WTC11 (cell line): ENCODE measurements at regions not wholly inside any gene's neighbourhood (a gene's known extent, or its start where the extent isn't known, plus 50 kb on each side); places are given as distances from the start of the nearest gene placed in this dataset.

ENCODE experiments used
- ATAC-seq: fragments of 200-7000 bp; cut with Tn5 transposase; 2 replicates; pipeline ENCODE4 v1.10.0; 2021; ENCODE audit warnings: mild to moderate bottlenecking, moderate library complexity
- CTCF ChIA-PET: fragments of 300-600 bp; sonication (Branson Sonifier 250); formaldehyde crosslinking; loops from one replicate; lab custom pipeline; 2021; ENCODE audit warnings: antibody characterized with exemption; lab: Charles Lee
- POLR2A ChIA-PET: fragments of 350-600 bp; sonication (Branson Sonifier 250); formaldehyde crosslinking; loops from one replicate; lab custom pipeline; 2021; ENCODE audit warnings: antibody characterized with exemption; lab: Charles Lee
- DNase-seq: peaks from one replicate; pipeline ENCODE4 v3.0.0; 2021; ENCODE audit warnings: low spot score
- H3K27ac Mint-ChIP-seq: 2 replicates; pipeline ENCODE4 v1.8.0; 2021; ENCODE audit warnings: mixed read lengths
- H3K27me3 Mint-ChIP-seq: 2 replicates; pipeline ENCODE4 v1.8.0; 2021; ENCODE audit warnings: low read depth, mild to moderate bottlenecking, moderate library complexity, mixed read lengths
- H3K36me3 Mint-ChIP-seq: 2 replicates; pipeline ENCODE4 v1.8.0; 2021; ENCODE audit warnings: mixed read lengths
- H3K4me1 Mint-ChIP-seq: 2 replicates; pipeline ENCODE4 v1.8.0; 2022; ENCODE audit warnings: mixed read lengths
- H3K4me3 Mint-ChIP-seq: 2 replicates; pipeline ENCODE4 v1.8.0; 2021; ENCODE audit warnings: mild to moderate bottlenecking, moderate library complexity, mixed read lengths
- H3K9me3 Mint-ChIP-seq: 2 replicates; pipeline ENCODE4 v1.8.0; 2021; ENCODE audit warnings: mixed read lengths
- AR ChIP-seq: fragments of 250-450 bp; sonication (Bioruptor Pico); IDR thresholded peaks from 2 replicates; pipeline ENCODE4 v1.9.0; 2021; ENCODE audit warnings: mild to moderate bottlenecking
- ATF2 ChIP-seq: sonication (generic); formaldehyde crosslinking; IDR thresholded peaks from 2 replicates; pipeline ENCODE4 v1.8.1; 2022; ENCODE audit warnings: low read depth, missing genetic modification reagents, borderline replicate concordance
- CBFB ChIP-seq: sonication (generic); formaldehyde crosslinking; IDR thresholded peaks from 2 replicates; pipeline ENCODE4 v1.8.1; 2022; ENCODE audit warnings: mild to moderate bottlenecking, low read depth, missing genetic modification reagents
- CTCF ChIP-seq: fragments of 200-600 bp; IDR thresholded peaks from 2 replicates; pipeline ENCODE4 v1.8.0; 2022; ENCODE audit warnings: antibody characterized with exemption
- EMX1 ChIP-seq: fragments of 250-450 bp; sonication (Bioruptor Pico); IDR thresholded peaks from 2 replicates; pipeline ENCODE4 v1.8.0; 2021; ENCODE audit warnings: mild to moderate bottlenecking
- FOXK1 ChIP-seq: sonication (generic); formaldehyde crosslinking; IDR thresholded peaks from 2 replicates; pipeline ENCODE4 v1.8.0; 2022; ENCODE audit warnings: mild to moderate bottlenecking, moderate library complexity, missing genetic modification reagents
- GABPB1 ChIP-seq: sonication (generic); formaldehyde crosslinking; IDR thresholded peaks from 2 replicates; pipeline ENCODE4 v1.8.1; 2023; ENCODE audit warnings: mild to moderate bottlenecking, missing genetic modification reagents
- GRHL2 ChIP-seq: fragments of 250-450 bp; sonication (Bioruptor Pico); IDR thresholded peaks from 2 replicates; pipeline ENCODE4 v1.8.0; 2022; ENCODE audit warnings: mild to moderate bottlenecking, moderate library complexity; ENCODE audit not compliant: insufficient replicate concordance, severe bottlenecking
- HMGXB4 ChIP-seq: sonication (generic); formaldehyde crosslinking; IDR thresholded peaks from 2 replicates; pipeline ENCODE4 v1.8.1; 2023; ENCODE audit warnings: mild to moderate bottlenecking, moderate library complexity, missing genetic modification reagents
- IRF1 ChIP-seq: sonication (generic); formaldehyde crosslinking; IDR thresholded peaks from 2 replicates; pipeline ENCODE4 v1.8.0; 2023; ENCODE audit warnings: missing genetic modification reagents
- NR2C2 ChIP-seq: sonication (generic); formaldehyde crosslinking; IDR thresholded peaks from 2 replicates; pipeline ENCODE4 v1.8.0; 2022; ENCODE audit warnings: mild to moderate bottlenecking, missing genetic modification reagents
- OVOL2 ChIP-seq: fragments of 250-450 bp; sonication (Bioruptor Pico); IDR thresholded peaks from 2 replicates; pipeline ENCODE4 v1.9.0; 2021; ENCODE audit warnings: mild to moderate bottlenecking, borderline replicate concordance
- SMAD3 ChIP-seq: sonication (generic); formaldehyde crosslinking; IDR thresholded peaks from 2 replicates; pipeline ENCODE4 v1.8.0; 2022; ENCODE audit warnings: missing genetic modification reagents, mild to moderate bottlenecking, borderline replicate concordance
- TCF7 ChIP-seq: sonication (generic); formaldehyde crosslinking; IDR thresholded peaks from 2 replicates; pipeline ENCODE4 v1.8.0; 2022; ENCODE audit warnings: mild to moderate bottlenecking, low read depth, missing genetic modification reagents, moderate library complexity
- ZBTB43 ChIP-seq: sonication (generic); formaldehyde crosslinking; IDR thresholded peaks from 2 replicates; pipeline ENCODE4 v1.8.1; 2023; ENCODE audit warnings: mild to moderate bottlenecking, missing genetic modification reagents
- ZNF138 ChIP-seq: sonication (generic); formaldehyde crosslinking; conservative IDR thresholded peaks from 2 replicates; pipeline ENCODE4 v1.8.1; 2022; ENCODE audit warnings: mild to moderate bottlenecking, moderate library complexity, missing genetic modification reagents
- ZNF263 ChIP-seq: sonication (generic); formaldehyde crosslinking; IDR thresholded peaks from 2 replicates; pipeline ENCODE4 v1.8.1; 2022; ENCODE audit warnings: low read depth, mild to moderate bottlenecking, moderate library complexity, missing genetic modification reagents
- ZNF423 ChIP-seq: fragments of 250-450 bp; sonication (Bioruptor Pico); IDR thresholded peaks from 2 replicates; pipeline ENCODE4 v2.1.2; 2022; ENCODE audit warnings: mild to moderate bottlenecking, moderate library complexity
- ZNF671 ChIP-seq: fragments of 250-450 bp; sonication (Bioruptor Pico); IDR thresholded peaks from 2 replicates; pipeline ENCODE4 v1.8.0; 2021; ENCODE audit warnings: mild to moderate bottlenecking
- ZSCAN18 ChIP-seq: fragments of 250-450 bp; sonication (Bioruptor Pico); IDR thresholded peaks from 2 replicates; pipeline ENCODE4 v2.1.2; 2022; ENCODE audit warnings: mild to moderate bottlenecking, moderate library complexity

- no peak for TF ChIP-seq CBFB (CRISPR knock-in tag)
- no peak for TF ChIP-seq AR
- no peak for TF ChIP-seq CTCF
These were observed 100.9 kb downstream of the AASDHPPT start (continued) for GRCh38 chr11:106178361-106178760.

- peaks cover 15% of the 10 kb centered on the region for H3K4me1 Mint-ChIP-seq
- no peak overlapping the region for H3K27ac Mint-ChIP-seq
- H3K36me3 Mint-ChIP-seq = peaks cover 14% of the 10 kb centered on the region
- DNase-seq (no peak), ATAC-seq (no peak)
- ChIA-PET CTCF (no interaction called here), POLR2A (no interaction called here)
- 0 out of 2 replicates have a peak, but pooled peaks cover 2% of the 10 kb centered on the region for H3K27me3 Mint-ChIP-seq
- peaks cover 38% of the 10 kb centered on the region for H3K9me3 Mint-ChIP-seq
- H3K4me3 Mint-ChIP-seq = no peak overlapping the region
- TF ChIP-seq NR2C2 (CRISPR knock-in tag) (no peak), GRHL2 (CRISPR knock-in tag) (no peak), OVOL2 (CRISPR knock-in tag) (no peak), ZNF671 (CRISPR knock-in tag) (no peak), FOXK1 (CRISPR knock-in tag) (no peak)
These were observed 101.6 kb downstream of the AASDHPPT start for GRCh38 chr11:106179048-106179447.

- POLR2A ChIA-PET = no interaction called here
- ATAC-seq = no peak
- CTCF ChIA-PET = no interaction called here
- Mint-ChIP-seq H3K27me3 (0 out of 2 replicates have a peak, but pooled peaks cover 2% of the 10 kb centered on the region), H3K27ac (no peak overlapping the region), H3K4me3 (no peak overlapping the region), H3K4me1 (no peaks in the 10 kb centered on the region), H3K9me3 (peaks cover 76% of the 10 kb centered on the region), H3K36me3 (peaks cover 42% of the 10 kb centered on the region)
- DNase-seq = no peak
- TF ChIP-seq EMX1 (CRISPR knock-in tag) (no peak), IRF1 (CRISPR knock-in tag) (no peak), TCF7 (CRISPR knock-in tag) (no peak), ZNF671 (CRISPR knock-in tag) (no peak), ZNF138 (CRISPR knock-in tag) (no peak), ATF2 (CRISPR knock-in tag) (no peak), SMAD3 (CRISPR knock-in tag) (no peak), GRHL2 (CRISPR knock-in tag) (no peak), ZNF423 (no peak), GABPB1 (CRISPR knock-in tag) (no peak), CTCF (no peak), ZNF263 (CRISPR knock-in tag) (no peak), ZBTB43 (CRISPR knock-in tag) (no peak), ZSCAN18 (no peak), HMGXB4 (CRISPR knock-in tag) (no peak)
These were observed 109.2 kb downstream of the AASDHPPT start for GRCh38 chr11:106186630-106187029.
